ENCODE measurements at regions not wholly inside any gene's neighbourhood (a gene's known extent, or its start where the extent isn't known, plus 50 kb on each side); places are given as distances from the start of the nearest gene placed in this dataset.

DNA sequence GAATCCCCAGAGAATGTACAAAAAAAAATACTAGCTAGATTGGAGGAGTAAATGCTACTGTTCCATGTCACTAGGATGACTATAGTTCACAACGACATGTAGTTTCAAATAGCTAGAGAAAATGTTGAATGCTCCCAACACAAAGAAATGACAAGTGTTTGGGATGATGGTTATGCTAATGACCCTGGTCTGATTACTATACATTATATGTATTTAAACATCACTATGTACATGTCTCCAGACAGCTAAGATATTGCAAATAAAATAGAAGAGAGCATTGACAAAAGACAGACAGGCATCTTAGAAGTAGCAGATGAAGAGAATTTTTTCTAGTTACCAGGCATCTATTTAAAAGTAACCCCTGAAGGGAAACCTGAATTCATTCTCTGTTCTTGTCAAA, 281.6 kb upstream of the SLC16A7 start:
- H3K4me3 ChIP-seq = no peak overlapping the region
- intact Hi-C loops (cut with micrococcal nuclease; ENCODE audit: unreplicated experiment) (no loop called here), in situ Hi-C loops (cut with MboI) (no loop called here)
- no peak for FAIRE-seq
- no peaks in the 10 kb centered on the region for H3K27me3 ChIP-seq (replicated peaks in 1 of 2; ENCODE audit: control insufficient read depth in 2 of 2, insufficient read depth in 2 of 2, low read length in 1 of 2)
- H3K36me3 ChIP-seq (ENCODE audit: control insufficient read depth in 2 of 2, insufficient read depth in 2 of 2, low read length in 1 of 2) = no peaks in the 10 kb centered on the region
- no peaks in the 10 kb centered on the region for H3K79me2 ChIP-seq (ENCODE audit: control insufficient read depth, insufficient read depth, low read length)
- ChIA-PET POLR2A (no interaction called here), SMC1A (ENCODE audit: uncharacterized antibody, unreplicated experiment) (no interaction called here), RAD21 (ENCODE audit: unreplicated experiment) (no interaction called here), CTCF (interaction anchor here (0.7 kb wide), 1 partner anchor 203 kb away, joined by 3 read pairs; no protein-coding TSS in a partner anchor)
- no TSS peak for BruUV-seq (replicated peaks)
- no peak overlapping the region for H2AFZ ChIP-seq (ENCODE audit: control insufficient read depth, low read depth, low read length)
- H3K4me2 ChIP-seq (ENCODE audit: control insufficient read depth, insufficient read depth) = no peak overlapping the region
- no peak for ATAC-seq
- WGBS (ENCODE audit: insufficient coverage, insufficient replicate concordance, low lambda C conversion rate, missing lambda C conversion rate) = 0% methylated on average over 1 of the region's 1 CpG
- no peaks in the 10 kb centered on the region for H3K9me3 ChIP-seq (replicated peaks; ENCODE audit: control insufficient read depth, insufficient read depth, low read length)
- H3K9ac ChIP-seq (ENCODE audit: control insufficient read depth, insufficient read depth, low read length) = no peak overlapping the region
- no peak overlapping the region for H3K27ac ChIP-seq (ENCODE audit: control insufficient read depth, insufficient read depth)
- no peak for TF ChIP-seq HDGF (IDR thresholded peaks at IDR 0.05)
- no peak for TF ChIP-seq ATF7 (IDR thresholded peaks at IDR 0.05; ENCODE audit: low read depth)
- TF ChIP-seq, protein P1, sequence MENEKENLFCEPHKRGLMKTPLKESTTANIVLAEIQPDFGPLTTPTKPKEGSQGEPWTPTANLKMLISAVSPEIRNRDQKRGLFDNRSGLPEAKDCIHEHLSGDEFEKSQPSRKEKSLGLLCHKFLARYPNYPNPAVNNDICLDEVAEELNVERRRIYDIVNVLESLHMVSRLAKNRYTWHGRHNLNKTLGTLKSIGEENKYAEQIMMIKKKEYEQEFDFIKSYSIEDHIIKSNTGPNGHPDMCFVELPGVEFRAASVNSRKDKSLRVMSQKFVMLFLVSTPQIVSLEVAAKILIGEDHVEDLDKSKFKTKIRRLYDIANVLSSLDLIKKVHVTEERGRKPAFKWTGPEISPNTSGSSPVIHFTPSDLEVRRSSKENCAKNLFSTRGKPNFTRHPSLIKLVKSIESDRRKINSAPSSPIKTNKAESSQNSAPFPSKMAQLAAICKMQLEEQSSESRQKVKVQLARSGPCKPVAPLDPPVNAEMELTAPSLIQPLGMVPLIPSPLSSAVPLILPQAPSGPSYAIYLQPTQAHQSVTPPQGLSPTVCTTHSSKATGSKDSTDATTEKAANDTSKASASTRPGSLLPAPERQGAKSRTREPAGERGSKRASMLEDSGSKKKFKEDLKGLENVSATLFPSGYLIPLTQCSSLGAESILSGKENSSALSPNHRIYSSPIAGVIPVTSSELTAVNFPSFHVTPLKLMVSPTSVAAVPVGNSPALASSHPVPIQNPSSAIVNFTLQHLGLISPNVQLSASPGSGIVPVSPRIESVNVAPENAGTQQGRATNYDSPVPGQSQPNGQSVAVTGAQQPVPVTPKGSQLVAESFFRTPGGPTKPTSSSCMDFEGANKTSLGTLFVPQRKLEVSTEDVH (IDR thresholded peaks at IDR 0.05; ENCODE audit: low read depth, partially characterized antibody) = no peak
- TF ChIP-seq PAX8 (IDR thresholded peaks at IDR 0.05) = no peak
- no peak for TF ChIP-seq NFYB (IDR thresholded peaks at IDR 0.05; ENCODE audit: insufficient read depth, low read depth, low read length)
- no peak for TF ChIP-seq ZNF274 (IDR thresholded peaks at IDR 0.05; ENCODE audit: insufficient read depth, insufficient read length)
- TF ChIP-seq IKZF1 (conservative IDR thresholded peaks at IDR 0.05) = no peak
- no peak for TF ChIP-seq CHD2 (IDR thresholded peaks at IDR 0.05; ENCODE audit: borderline replicate concordance, low read depth, low read length)
- no peak for TF ChIP-seq NFIC (IDR thresholded peaks at IDR 0.05; ENCODE audit: low read depth, low read length)
- TF ChIP-seq TCF7 (IDR thresholded peaks at IDR 0.05; ENCODE audit: borderline replicate concordance) = no peak
- no peak for TF ChIP-seq PBX3 (IDR thresholded peaks at IDR 0.05; ENCODE audit: insufficient replicate concordance, low read depth, low read length)
- no peak for TF ChIP-seq POLR2A (IDR thresholded peaks at IDR 0.05; ENCODE audit: low read depth, low read length)
- TF ChIP-seq, protein P2, sequence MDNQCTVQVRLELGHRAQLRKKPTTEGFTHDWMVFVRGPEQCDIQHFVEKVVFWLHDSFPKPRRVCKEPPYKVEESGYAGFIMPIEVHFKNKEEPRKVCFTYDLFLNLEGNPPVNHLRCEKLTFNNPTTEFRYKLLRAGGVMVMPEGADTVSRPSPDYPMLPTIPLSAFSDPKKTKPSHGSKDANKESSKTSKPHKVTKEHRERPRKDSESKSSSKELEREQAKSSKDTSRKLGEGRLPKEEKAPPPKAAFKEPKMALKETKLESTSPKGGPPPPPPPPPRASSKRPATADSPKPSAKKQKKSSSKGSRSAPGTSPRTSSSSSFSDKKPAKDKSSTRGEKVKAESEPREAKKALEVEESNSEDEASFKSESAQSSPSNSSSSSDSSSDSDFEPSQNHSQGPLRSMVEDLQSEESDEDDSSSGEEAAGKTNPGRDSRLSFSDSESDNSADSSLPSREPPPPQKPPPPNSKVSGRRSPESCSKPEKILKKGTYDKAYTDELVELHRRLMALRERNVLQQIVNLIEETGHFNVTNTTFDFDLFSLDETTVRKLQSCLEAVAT (IDR thresholded peaks at IDR 0.05) = no peak
- DNase-seq (ENCODE audit: low read depth, low spot score) = no peak
- H3K4me1 ChIP-seq (ENCODE audit: control insufficient read depth, insufficient read depth, low read length) = no peaks in the 10 kb centered on the region
- H4K20me1 ChIP-seq (ENCODE audit: control insufficient read depth, insufficient read depth) = no peaks in the 10 kb centered on the region

Data from GM12878 (cell line).